ENCODE measurements at regions not wholly inside any gene's neighbourhood (a gene's known extent, or its start where the extent isn't known, plus 50 kb on each side); places are given as distances from the start of the nearest gene placed in this dataset.
A peak's percentile ranks its signal among the peaks of the same experiment; 100 is the strongest.

DNA sequence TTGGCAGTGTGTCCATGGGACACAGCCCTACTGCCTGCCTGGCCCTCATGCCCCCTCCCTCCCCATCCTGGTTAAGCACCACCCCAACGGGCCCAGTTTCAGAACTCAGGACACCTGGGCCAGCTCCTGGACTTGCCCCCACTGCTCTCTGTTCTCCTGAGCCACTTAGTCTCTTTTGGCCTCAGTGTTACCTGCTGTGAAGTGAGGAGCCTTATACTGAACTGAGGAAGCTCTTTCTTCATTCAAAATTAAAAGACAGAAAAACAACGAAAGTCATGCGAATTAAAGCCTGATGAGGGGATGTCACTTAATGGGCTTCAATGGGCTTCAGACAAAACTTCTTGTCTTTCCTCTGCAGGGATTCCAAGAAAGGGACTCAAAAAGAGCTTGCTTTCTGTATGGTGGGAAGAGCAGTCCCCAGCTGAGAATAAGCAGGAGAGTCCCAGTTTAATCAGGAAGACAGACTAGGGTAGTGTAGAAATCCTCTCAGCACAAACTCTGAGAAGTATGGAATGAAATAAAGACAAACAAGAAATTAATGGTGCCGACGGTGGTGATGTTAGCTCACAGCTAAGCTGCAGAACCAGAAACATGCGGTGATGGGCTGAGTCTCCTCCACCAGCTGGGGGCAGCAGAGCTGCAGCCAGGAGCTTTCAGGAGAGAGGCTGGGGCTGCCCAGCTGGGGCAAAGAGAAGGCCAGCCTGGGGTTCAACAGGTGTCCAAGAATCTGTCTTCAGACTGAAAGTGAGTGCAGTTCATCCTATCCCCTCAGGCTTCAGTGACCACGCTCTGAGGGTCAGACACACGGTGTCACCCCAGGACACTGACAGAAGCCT is 101.0 kb downstream of the GGTLC2 start:
- CTCF ChIA-PET (ENCODE audit: partially characterized antibody) = interaction anchor here (0.8 to 7.8 kb wide), 51 partner anchors 7 to 387 kb away, joined by 3 to 152 read pairs (median 4); no protein-coding TSS in a partner anchor
- POLR2A ChIA-PET (ENCODE audit: partially characterized antibody) = interaction anchor here (0.6 to 2.1 kb wide), 8 partner anchors 11 to 199 kb away, joined by 3 to 8 read pairs (median 4); no protein-coding TSS in a partner anchor

DNA sequence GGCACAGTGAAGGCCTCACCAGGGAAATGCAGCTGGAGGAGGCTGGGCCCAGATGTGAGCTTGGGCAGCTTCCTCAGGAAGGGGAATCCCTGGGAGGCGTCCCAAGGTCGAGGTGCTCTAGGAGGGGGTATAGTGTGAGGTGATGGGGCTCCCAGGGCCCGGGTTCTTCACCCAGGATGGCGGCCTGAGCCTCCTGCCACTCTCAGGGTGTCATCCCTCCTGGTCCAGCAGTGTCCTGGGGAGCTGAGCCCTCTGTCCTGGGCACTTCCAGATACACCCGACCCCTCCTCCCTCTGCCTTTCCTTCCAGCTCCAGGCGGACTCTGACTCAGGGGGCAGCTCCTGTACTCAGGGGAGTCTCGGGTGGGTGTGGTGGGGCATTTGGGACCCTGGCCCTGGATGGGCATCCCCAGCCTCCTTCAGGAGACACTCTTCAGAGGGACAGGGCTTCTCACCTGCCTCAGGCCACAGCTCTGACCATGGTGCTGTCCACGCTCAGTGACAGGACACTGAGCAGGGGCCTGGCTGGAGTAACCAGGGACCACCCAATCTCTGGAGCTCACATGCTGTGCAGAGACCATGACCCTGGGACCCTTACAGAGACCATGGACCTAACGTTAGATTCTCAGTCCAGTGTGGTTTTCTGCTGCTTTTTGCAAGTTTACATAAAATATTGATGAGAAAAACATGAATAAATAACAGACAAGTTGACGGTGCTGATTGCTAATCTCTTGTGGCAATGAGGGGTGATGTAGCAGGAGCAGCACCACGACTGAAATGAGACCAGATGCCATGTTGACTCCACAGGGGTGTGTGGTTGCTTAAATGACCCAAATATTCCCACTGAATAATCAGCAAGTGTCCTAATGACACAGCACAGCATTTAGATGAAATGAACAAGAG is 101.9 kb downstream of the GGTLC2 start:
- no peaks in the 10 kb centered on the region for H3K36me3 ChIP-seq (ENCODE audit: insufficient read depth, low read length)
- intact Hi-C loops (cut with micrococcal nuclease) = no loop called here
- no peaks in the 10 kb centered on the region for H3K9me3 ChIP-seq (ENCODE audit: control insufficient read depth in 1 of 2, low read length in 2 of 2)
- H3K36me3 Mint-ChIP-seq = no peaks in the 10 kb centered on the region
- CTCF ChIA-PET (ENCODE audit: partially characterized antibody) = interaction anchor here (0.8 to 7.8 kb wide), 49 partner anchors 9 to 386 kb away, joined by 3 to 152 read pairs (median 4); no protein-coding TSS in a partner anchor
- no peak overlapping the region for H3K27ac ChIP-seq (ENCODE audit: low read depth, low read length)
- POLR2A ChIA-PET (ENCODE audit: partially characterized antibody) = interaction anchor here (0.9 to 2.1 kb wide), 7 partner anchors 12 to 138 kb away, joined by 3 to 8 read pairs (median 4); no protein-coding TSS in a partner anchor
- no peak for DNase-seq
- peak overlapping the region in 1 of 7 donors; percentile 53 for H3K27ac Mint-ChIP-seq
- H3K9me3 Mint-ChIP-seq = no peaks in the 10 kb centered on the region
- H3K4me3 ChIP-seq (ENCODE audit: low read length in 2 of 2) = no peak overlapping the region
- peaks cover 0 to 15% (median 10%) of the 10 kb centered on the region in 4 donors for H3K4me1 Mint-ChIP-seq
- no peaks in the 10 kb centered on the region for H3K27me3 ChIP-seq (ENCODE audit: insufficient read depth, low read length)
- H3K4me3 Mint-ChIP-seq = no peak overlapping the region
- H3K4me1 ChIP-seq (ENCODE audit: insufficient read depth, low read length) = no peaks in the 10 kb centered on the region
- H3K27me3 Mint-ChIP-seq = peaks cover 8 to 12% of the 10 kb centered on the region in 2 donors

More for the DNA sequence above, 101.0 kb downstream of the GGTLC2 start:
- H3K4me3 Mint-ChIP-seq = no peak overlapping the region
- intact Hi-C loops (cut with micrococcal nuclease) = loop anchor here (1.0 kb wide), 1 partner anchor 211 kb away; no protein-coding TSS in a partner anchor
- H3K36me3 ChIP-seq (ENCODE audit: insufficient read depth, low read length) = no peaks in the 10 kb centered on the region
- H3K4me1 ChIP-seq (ENCODE audit: insufficient read depth, low read length) = no peaks in the 10 kb centered on the region
- no peak overlapping the region for H3K27ac ChIP-seq (ENCODE audit: low read depth, low read length)
- H3K4me1 Mint-ChIP-seq = peaks cover 0 to 15% (median 10%) of the 10 kb centered on the region in 4 donors
- no peaks in the 10 kb centered on the region for H3K27me3 ChIP-seq (ENCODE audit: insufficient read depth, low read length)
- peaks cover 12 to 13% of the 10 kb centered on the region in 2 donors for H3K27me3 Mint-ChIP-seq
- no peaks in the 10 kb centered on the region for H3K9me3 ChIP-seq (ENCODE audit: control insufficient read depth in 1 of 2, low read length in 2 of 2)
- no peak overlapping the region for H3K4me3 ChIP-seq (ENCODE audit: low read length in 2 of 2)
- H3K36me3 Mint-ChIP-seq = no peaks in the 10 kb centered on the region
- peak; percentile 30 to 54 (median 41) for DNase-seq
- peak overlapping the region in 1 of 7 donors; percentile 26 for H3K27ac Mint-ChIP-seq
- H3K9me3 Mint-ChIP-seq = no peaks in the 10 kb centered on the region

DNA sequence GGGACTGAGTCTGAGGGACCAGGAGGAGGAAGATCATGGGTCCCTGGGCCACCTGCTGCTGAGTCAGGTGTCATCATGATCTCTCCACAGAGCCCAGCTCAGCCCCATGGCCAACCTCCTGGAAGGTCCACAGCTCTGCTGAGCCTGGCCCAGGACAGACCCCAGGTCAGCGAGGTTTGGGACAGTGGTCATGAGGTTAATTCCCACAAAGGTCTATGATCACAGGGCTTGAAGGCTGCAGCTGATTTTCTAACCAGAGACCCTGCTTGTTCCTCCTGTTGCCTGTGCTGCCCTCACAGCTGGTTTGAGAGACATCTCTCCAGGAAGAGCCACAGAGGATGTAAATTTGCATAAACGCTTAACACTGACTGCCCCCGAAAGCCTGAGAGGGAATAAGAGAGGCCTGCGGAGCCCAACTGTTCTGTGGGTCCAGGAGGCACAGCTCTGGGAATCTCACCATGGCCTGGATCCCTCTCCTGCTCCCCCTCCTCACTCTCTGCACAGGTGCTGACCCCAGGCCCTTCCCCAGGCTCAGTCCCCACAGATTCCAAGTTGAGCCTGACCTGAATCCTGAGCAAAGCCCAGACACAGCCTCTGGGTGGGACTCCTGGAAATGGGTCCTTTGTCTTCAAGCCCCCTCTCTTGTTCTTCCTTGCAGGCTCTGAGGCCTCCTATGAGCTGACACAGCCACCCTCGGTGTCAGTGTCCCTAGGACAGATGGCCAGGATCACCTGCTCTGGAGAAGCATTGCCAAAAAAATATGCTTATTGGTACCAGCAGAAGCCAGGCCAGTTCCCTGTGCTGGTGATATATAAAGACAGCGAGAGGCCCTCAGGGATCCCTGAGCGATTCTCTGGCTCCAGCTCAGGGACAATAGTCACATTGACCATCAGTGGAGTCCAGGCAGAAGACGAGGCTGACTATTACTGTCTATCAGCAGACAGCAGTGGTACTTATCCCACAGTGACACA is 102.8 kb downstream of the GGTLC2 start:
- intact Hi-C loops (cut with micrococcal nuclease) = no loop called here
- Mint-ChIP-seq H3K9me3 (no peaks in the 10 kb centered on the region), H3K36me3 (no peaks in the 10 kb centered on the region), H3K27ac (peak overlapping the region in 1 of 7 donors; percentile 12), H3K27me3 (peaks cover 5 to 6% of the 10 kb centered on the region in 2 donors), H3K4me3 (no peak overlapping the region), H3K4me1 (peaks cover 3 to 20% (median 14%) of the 10 kb centered on the region in 4 donors)
- POLR2A ChIA-PET (ENCODE audit: partially characterized antibody) = interaction anchor here (2.1 kb wide), 1 partner anchor 72 kb away, joined by 5 read pairs; no protein-coding TSS in a partner anchor
- CTCF ChIA-PET (ENCODE audit: partially characterized antibody) = interaction anchor here (1.1 to 7.8 kb wide), 21 partner anchors 9 to 385 kb away, joined by 3 to 152 read pairs (median 5); no protein-coding TSS in a partner anchor
- H3K4me1 ChIP-seq (ENCODE audit: insufficient read depth, low read length) = peaks cover under 1% of the 10 kb centered on the region
- no peaks in the 10 kb centered on the region for H3K27me3 ChIP-seq (ENCODE audit: insufficient read depth, low read length)
- no peak overlapping the region for H3K27ac ChIP-seq (ENCODE audit: low read depth, low read length)
- no peak overlapping the region for H3K4me3 ChIP-seq (ENCODE audit: low read length in 2 of 2)
- H3K9me3 ChIP-seq (ENCODE audit: control insufficient read depth in 1 of 2, low read length in 2 of 2) = no peaks in the 10 kb centered on the region
- DNase-seq = no peak
- no peaks in the 10 kb centered on the region for H3K36me3 ChIP-seq (ENCODE audit: insufficient read depth, low read length)

DNA sequence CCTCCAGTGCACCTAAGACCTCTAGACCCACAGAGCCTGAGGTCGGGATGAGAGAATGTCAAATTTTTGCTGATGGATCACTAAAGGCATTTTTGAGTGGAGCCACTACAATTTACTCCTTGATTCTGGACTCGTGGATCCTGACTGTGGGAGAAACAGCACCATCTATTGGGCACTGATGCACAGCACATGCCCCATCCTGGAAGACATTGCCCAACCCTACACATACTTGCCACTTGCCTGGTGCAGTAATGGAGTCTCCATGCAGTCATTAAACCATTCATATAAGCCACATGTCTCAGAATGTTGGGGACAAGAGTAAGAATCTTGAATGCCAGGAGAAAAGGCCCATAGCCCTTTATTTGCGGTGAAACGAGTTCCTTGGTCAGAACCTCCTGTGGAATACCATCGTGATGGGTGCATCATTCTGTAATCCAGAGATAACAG is 103.9 kb downstream of the GGTLC2 start:
- no peaks in the 10 kb centered on the region for H3K36me3 ChIP-seq (ENCODE audit: insufficient read depth, low read length)
- Mint-ChIP-seq H3K9me3 (no peaks in the 10 kb centered on the region), H3K27ac (peak overlapping the region in 3 of 7 donors; percentile 17 to 74 (median 64)), H3K4me3 (no peak overlapping the region), H3K4me1 (peaks cover 10 to 31% (median 24%) of the 10 kb centered on the region in 4 donors), H3K36me3 (no peaks in the 10 kb centered on the region), H3K27me3 (peaks cover 0 to 4% of the 10 kb centered on the region in 2 donors)
- H3K4me1 ChIP-seq (ENCODE audit: insufficient read depth, low read length) = peaks cover 11% of the 10 kb centered on the region
- H3K4me3 ChIP-seq (ENCODE audit: low read length in 2 of 2) = no peak overlapping the region
- no peaks in the 10 kb centered on the region for H3K27me3 ChIP-seq (ENCODE audit: insufficient read depth, low read length)
- H3K9me3 ChIP-seq (ENCODE audit: control insufficient read depth in 1 of 2, low read length in 2 of 2) = no peaks in the 10 kb centered on the region
- no peak overlapping the region for H3K27ac ChIP-seq (ENCODE audit: low read depth, low read length)
- intact Hi-C loops (cut with micrococcal nuclease) = loop anchor here (1.0 to 2.0 kb wide), 2 partner anchors 28 to 38 kb away; no protein-coding TSS in a partner anchor
- DNase-seq = peak in 4 of 5 donors; percentile 19 to 33 (median 24)
- CTCF ChIA-PET (ENCODE audit: partially characterized antibody) = interaction anchor here (0.6 to 8.8 kb wide), 7 partner anchors 21 to 156 kb away, joined by 3 to 252 read pairs (median 5); no protein-coding TSS in a partner anchor
- POLR2A ChIA-PET (ENCODE audit: partially characterized antibody) = no interaction called here

DNA sequence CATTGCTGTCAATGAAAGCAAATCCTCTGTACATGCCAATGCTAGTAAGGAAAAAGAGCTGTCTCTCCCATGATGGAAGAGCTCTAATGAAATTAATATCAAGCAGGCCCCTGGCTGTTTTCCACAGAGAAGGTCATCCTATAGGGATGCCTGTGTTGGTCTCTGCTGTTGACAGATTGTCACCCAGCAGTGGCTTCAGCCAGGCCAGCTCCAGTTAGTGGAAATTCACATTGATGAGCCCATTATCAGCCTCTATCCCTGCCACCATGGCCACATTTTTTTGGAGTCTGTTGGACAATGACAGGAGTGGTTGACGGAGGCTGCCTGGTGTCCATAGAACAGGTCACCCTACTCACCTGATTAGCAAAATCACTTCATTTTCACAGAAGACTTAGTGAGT is 104.3 kb downstream of the GGTLC2 start:
- DNase-seq = no peak
- H3K27ac Mint-ChIP-seq = no peak overlapping the region
- CTCF ChIA-PET (ENCODE audit: partially characterized antibody) = interaction anchor here (0.6 to 8.8 kb wide), 6 partner anchors 21 to 156 kb away, joined by 3 to 252 read pairs (median 4); no protein-coding TSS in a partner anchor
- intact Hi-C loops (cut with micrococcal nuclease) = loop anchor here (1.0 to 2.0 kb wide), 2 partner anchors 28 to 38 kb away; no protein-coding TSS in a partner anchor
- Histone ChIP-seq H3K36me3 (ENCODE audit: insufficient read depth, low read length) (no peaks in the 10 kb centered on the region), H3K27me3 (ENCODE audit: insufficient read depth, low read length) (no peaks in the 10 kb centered on the region), H3K4me1 (ENCODE audit: insufficient read depth, low read length) (peaks cover 15% of the 10 kb centered on the region), H3K27ac (ENCODE audit: low read depth, low read length) (no peak overlapping the region), H3K4me3 (ENCODE audit: low read length in 2 of 2) (no peak overlapping the region), H3K9me3 (ENCODE audit: control insufficient read depth in 1 of 2, low read length in 2 of 2) (no peaks in the 10 kb centered on the region)
- H3K9me3 Mint-ChIP-seq = no peaks in the 10 kb centered on the region
- no peak overlapping the region for H3K4me3 Mint-ChIP-seq
- H3K27me3 Mint-ChIP-seq = peaks cover 0 to 4% of the 10 kb centered on the region in 2 donors
- POLR2A ChIA-PET (ENCODE audit: partially characterized antibody) = no interaction called here
- no peaks in the 10 kb centered on the region for H3K36me3 Mint-ChIP-seq
- H3K4me1 Mint-ChIP-seq = peaks cover 15 to 35% (median 28%) of the 10 kb centered on the region in 4 donors
